NCI-H82 (cell line): ENCODE measurements at regions not wholly inside any gene's neighbourhood (a gene's known extent, or its start where the extent isn't known, plus 50 kb on each side); places are given as distances from the start of the nearest gene placed in this dataset.
"Not testable (repeated sequence)": the region's sequence is repeated elsewhere in the genome, so short reads cannot be mapped to it uniquely, and the experiment has no call there.

Experiments used
- DNase-seq: peaks from one replicate; lab custom pipeline; 2025; lab: John Stamatoyannopoulos, UW

- no peak for DNase-seq
These were observed 182.8 kb downstream of the NRP2 start for GRCh38 chr2:205865056-205865455.

- DNase-seq: no peak
These were observed 182.2 kb downstream of the NRP2 start for GRCh38 chr2:205864491-205864890.

- DNase-seq: not testable (repeated sequence)
These were observed 180.5 kb downstream of the NRP2 start for GRCh38 chr2:205862761-205863160.

- no peak for DNase-seq
These were observed 178.6 kb downstream of the NRP2 start for GRCh38 chr2:205860885-205861284.

- DNase-seq: no peak
These were observed 177.9 kb downstream of the NRP2 start for GRCh38 chr2:205860181-205860580.

- no peak for DNase-seq
These were observed 176.7 kb downstream of the NRP2 start for GRCh38 chr2:205858881-205859441.

- DNase-seq: no peak
These were observed 176.0 kb downstream of the NRP2 start for GRCh38 chr2:205858275-205858674.

- no peak for DNase-seq
These were observed 175.4 kb downstream of the NRP2 start for GRCh38 chr2:205857520-205858237.

- DNase-seq: no peak
These were observed 170.2 kb downstream of the NRP2 start for GRCh38 chr2:205852457-205852856.

- DNase-seq: no peak
These were observed 168.3 kb downstream of the NRP2 start for GRCh38 chr2:205850611-205851010.

- DNase-seq: no peak
These were observed 167.8 kb downstream of the NRP2 start for GRCh38 chr2:205850132-205850531.

GRCh38 chr2:205849136-205849535 is 166.8 kb downstream of the NRP2 start:
- no peak for DNase-seq

- no peak for DNase-seq
These were observed 166.3 kb downstream of the NRP2 start for GRCh38 chr2:205848601-205849000.
